ENCODE measurements at regions not wholly inside any gene's neighbourhood (a gene's known extent, or its start where the extent isn't known, plus 50 kb on each side); places are given as distances from the start of the nearest gene placed in this dataset.
A peak's percentile ranks its signal among the peaks of the same experiment; 100 is the strongest.

DNA sequence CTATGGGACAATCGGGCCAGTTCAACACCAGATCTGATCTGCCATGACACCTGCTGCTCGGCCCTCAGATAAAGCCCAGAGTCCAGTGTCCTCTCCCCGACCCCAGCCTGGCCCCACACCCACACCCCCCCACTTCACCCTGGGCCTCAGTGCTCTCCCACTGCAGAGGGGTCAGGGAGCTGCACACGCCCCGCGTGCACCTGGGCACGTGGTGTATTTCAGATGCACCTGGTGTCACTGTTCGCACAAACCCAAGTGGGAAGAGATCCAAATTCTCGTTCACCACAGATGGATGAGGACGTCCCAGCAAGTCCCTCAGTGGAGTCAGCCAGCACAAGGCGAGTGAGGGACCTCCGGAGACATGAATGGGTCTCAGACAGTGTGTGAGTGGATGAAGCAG, 161.3 kb downstream of the RTP5 start:
- H3K27me3 ChIP-seq (ENCODE audit: insufficient read depth, low read length) = no peaks in the 10 kb centered on the region
- no peak overlapping the region for H3K4me2 ChIP-seq (ENCODE audit: insufficient read depth, insufficient read length, low read length)
- no peaks in the 10 kb centered on the region for H3K23me2 ChIP-seq (ENCODE audit: insufficient read length, low read depth, low read length, poor library complexity, severe bottlenecking)
- no peaks in the 10 kb centered on the region for H3K4me1 ChIP-seq (ENCODE audit: insufficient read depth, low read length)
- Mint-ChIP-seq H3K4me3 (no peak overlapping the region), H3K9me3 (no peaks in the 10 kb centered on the region; a peak in 2 of 5 replicates), H3K4me1 (peaks cover 22 to 30% of the 10 kb centered on the region in 2 experiments), H3K27ac (no peak overlapping the region), H3K27me3 (ENCODE audit: low read depth) (peaks cover 99% of the 10 kb centered on the region), H3K36me3 (ENCODE audit: insufficient read depth in 1 of 3, low read depth in 3 of 3) (no peaks in the 10 kb centered on the region)
- no peak overlapping the region for H3K56ac ChIP-seq (ENCODE audit: insufficient read length, low read depth, low read length)
- no peak overlapping the region for H2BK12ac ChIP-seq (ENCODE audit: insufficient read length, low read depth, low read length)
- H3K4ac ChIP-seq (ENCODE audit: low read depth, low read length) = no peak overlapping the region
- H4K8ac ChIP-seq (replicated peaks; ENCODE audit: insufficient read length, low read depth, low read length) = no peak overlapping the region
- no peaks in the 10 kb centered on the region for H3K79me2 ChIP-seq (ENCODE audit: insufficient read depth, low read length)
- H3K79me1 ChIP-seq (ENCODE audit: insufficient read depth, low read depth, low read length, poor library complexity, severe bottlenecking) = no peaks in the 10 kb centered on the region
- no peak overlapping the region for H2BK120ac ChIP-seq (ENCODE audit: low read depth, low read length, poor library complexity, severe bottlenecking)
- no peak overlapping the region for H4K5ac ChIP-seq (ENCODE audit: insufficient read length, low read depth, low read length)
- H4K91ac ChIP-seq (ENCODE audit: insufficient read length, low read depth, low read length) = no peak overlapping the region
- H3K23ac ChIP-seq (ENCODE audit: insufficient read length, low read depth, low read length) = no peak overlapping the region
- no peak overlapping the region for H2AK5ac ChIP-seq (ENCODE audit: insufficient read length, low read length)
- H3K18ac ChIP-seq (ENCODE audit: insufficient read length, low read depth, low read length) = no peak overlapping the region
- DNase-seq = peak; percentile 10
- H4K20me1 ChIP-seq (ENCODE audit: control insufficient read depth, insufficient read depth, insufficient read length) = no peaks in the 10 kb centered on the region
- no peak overlapping the region for H2BK15ac ChIP-seq (ENCODE audit: low read depth, low read length)
- no CpG with 5 or more reads among the region's 12 CpGs for WGBS (ENCODE audit: extremely low coverage, insufficient read length, low lambda C conversion rate)
- H3K27ac ChIP-seq (ENCODE audit: insufficient read length, low read depth, low read length) = no peak overlapping the region
- H2BK20ac ChIP-seq (ENCODE audit: low read depth, low read length, poor library complexity, severe bottlenecking) = no peak overlapping the region
- no peak overlapping the region for H3T11ph ChIP-seq (ENCODE audit: low read length)
- no peaks in the 10 kb centered on the region for H3K9me3 ChIP-seq (ENCODE audit: control insufficient read depth, low read depth, low read length)
- no peak overlapping the region for H2AFZ ChIP-seq (ENCODE audit: low read length)
- TF ChIP-seq, protein P1, sequence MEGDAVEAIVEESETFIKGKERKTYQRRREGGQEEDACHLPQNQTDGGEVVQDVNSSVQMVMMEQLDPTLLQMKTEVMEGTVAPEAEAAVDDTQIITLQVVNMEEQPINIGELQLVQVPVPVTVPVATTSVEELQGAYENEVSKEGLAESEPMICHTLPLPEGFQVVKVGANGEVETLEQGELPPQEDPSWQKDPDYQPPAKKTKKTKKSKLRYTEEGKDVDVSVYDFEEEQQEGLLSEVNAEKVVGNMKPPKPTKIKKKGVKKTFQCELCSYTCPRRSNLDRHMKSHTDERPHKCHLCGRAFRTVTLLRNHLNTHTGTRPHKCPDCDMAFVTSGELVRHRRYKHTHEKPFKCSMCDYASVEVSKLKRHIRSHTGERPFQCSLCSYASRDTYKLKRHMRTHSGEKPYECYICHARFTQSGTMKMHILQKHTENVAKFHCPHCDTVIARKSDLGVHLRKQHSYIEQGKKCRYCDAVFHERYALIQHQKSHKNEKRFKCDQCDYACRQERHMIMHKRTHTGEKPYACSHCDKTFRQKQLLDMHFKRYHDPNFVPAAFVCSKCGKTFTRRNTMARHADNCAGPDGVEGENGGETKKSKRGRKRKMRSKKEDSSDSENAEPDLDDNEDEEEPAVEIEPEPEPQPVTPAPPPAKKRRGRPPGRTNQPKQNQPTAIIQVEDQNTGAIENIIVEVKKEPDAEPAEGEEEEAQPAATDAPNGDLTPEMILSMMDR (conservative IDR thresholded peaks at IDR 0.05) = no peak
- H2BK5ac ChIP-seq (ENCODE audit: insufficient read length, low read length) = no peak overlapping the region
- no peak overlapping the region for H3K14ac ChIP-seq (ENCODE audit: insufficient read depth, low read length)
- H3K9ac ChIP-seq (ENCODE audit: extremely low read depth, insufficient read length, low read length) = no peak overlapping the region
